SW480 (cell line): ENCODE measurements at regions not wholly inside any gene's neighbourhood (a gene's known extent, or its start where the extent isn't known, plus 50 kb on each side); places are given as distances from the start of the nearest gene placed in this dataset.
"Not testable (repeated sequence)": the region's sequence is repeated elsewhere in the genome, so short reads cannot be mapped to it uniquely, and the experiment has no call there.

ENCODE experiments used
- DNase-seq: peaks from one replicate; pipeline ENCODE4 v3.0.0-alpha.2; 2016; ENCODE audit warnings: low spot score

- DNase-seq: no peak
These were observed 76.6 kb upstream of the PMEPA1 start for GRCh38 chr20:57786304-57786932.

- no peak for DNase-seq
These were observed 75.9 kb upstream of the PMEPA1 start for GRCh38 chr20:57785720-57786119.

DNA sequence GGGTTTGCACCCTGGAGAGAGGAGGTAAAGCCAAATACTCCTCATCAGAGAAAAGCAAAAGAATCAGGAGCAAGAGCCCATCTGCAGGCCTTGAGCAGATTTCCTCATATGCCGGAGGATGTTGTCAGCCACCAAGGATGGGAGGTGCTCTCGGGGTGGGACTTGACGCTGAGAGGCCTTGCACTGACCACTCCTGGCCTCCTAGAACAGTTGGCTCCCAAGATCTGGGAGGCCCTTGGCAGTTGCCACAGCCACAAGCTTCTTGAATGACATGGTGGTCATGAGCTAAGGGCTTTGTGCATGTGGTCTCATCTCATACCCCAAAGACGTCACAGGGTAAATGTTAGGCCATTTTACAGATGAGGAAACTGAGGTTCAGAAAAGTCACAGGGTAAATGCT is 75.2 kb upstream of the PMEPA1 start:
- no peak for DNase-seq

GRCh38 chr20:57783956-57784837 is 74.4 kb upstream of the PMEPA1 start:
- no peak for DNase-seq

DNA sequence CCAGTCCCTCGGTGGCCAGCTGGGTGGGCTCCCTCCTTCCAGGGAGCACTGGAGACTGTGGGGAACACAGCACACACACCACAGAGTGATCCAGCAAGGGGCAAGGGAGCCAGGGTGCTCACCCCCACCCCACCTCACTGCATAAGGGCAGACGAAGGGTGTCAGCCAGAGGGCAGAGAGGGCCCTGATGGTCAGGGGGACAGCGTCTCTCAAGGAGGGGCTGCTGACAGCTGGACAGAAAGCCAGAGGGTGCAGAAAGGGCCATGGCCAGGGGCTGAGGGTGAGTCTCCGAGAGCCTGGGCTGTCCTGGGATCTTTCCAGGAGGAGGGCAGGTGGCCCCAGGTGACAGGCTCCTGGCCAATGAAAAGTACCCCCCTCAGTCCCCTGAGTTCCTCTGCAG is 73.4 kb upstream of the PMEPA1 start:
- no peak for DNase-seq

DNA sequence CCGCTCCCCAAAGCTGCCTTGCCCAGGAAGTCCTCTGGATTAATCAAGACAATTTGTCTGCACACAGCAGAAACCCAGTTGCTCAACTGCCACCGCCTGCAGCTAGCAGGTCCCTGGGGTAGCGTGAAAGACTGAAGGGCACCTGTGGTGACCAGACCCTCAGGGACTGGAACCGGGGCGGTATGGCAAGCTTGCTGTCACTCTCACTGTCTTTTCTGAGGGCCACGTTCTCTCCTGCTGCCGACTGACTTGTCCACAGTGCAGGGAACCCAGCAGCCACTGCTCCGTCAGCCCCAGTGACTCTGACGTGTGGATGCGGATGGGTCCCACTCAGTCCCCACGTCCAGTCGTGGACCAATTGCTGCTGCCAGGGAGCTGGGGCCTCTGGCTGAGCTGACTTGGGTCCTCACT is 72.8 kb upstream of the PMEPA1 start:
- DNase-seq: no peak

- no peak for DNase-seq
These were observed 72.1 kb upstream of the PMEPA1 start for GRCh38 chr20:57781901-57782300.

DNA sequence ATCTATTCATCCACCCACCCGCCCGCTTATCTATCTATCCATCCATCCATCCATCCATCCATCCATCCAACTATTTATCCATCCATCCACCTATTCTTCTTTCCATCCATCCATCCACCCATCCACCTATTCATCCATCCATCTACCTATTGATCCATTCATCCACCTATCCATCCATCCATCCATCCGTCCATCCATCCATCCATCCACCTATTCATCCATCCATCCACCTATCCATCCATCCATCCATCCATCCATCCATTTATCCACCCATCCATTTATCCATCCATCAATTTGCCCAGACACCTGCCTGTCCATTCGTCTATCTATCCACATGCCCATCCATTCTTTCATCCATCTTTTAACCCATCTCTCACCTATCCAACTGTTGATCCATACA is 71.1 kb upstream of the PMEPA1 start:
- no peak for DNase-seq

DNA sequence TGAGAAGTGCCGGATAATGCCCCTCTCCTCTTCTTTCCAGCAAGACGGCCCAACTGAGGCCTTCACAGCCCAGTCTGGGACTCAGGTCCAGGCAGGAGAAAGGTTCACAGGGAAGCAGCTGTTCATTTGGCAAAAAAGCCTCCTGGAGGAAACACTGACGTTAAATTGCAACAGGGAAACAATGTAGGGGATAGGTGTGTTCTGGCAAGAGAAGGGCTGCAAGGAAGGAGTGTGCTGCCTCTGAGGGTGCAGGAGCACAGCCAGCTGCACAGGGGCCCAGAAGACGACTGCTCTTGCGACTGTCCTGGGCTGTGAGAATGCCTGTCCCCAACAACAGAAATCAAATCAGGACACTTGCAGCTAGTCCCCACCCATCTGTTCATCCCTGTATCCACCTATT is 70.6 kb upstream of the PMEPA1 start:
- DNase-seq: no peak

DNA sequence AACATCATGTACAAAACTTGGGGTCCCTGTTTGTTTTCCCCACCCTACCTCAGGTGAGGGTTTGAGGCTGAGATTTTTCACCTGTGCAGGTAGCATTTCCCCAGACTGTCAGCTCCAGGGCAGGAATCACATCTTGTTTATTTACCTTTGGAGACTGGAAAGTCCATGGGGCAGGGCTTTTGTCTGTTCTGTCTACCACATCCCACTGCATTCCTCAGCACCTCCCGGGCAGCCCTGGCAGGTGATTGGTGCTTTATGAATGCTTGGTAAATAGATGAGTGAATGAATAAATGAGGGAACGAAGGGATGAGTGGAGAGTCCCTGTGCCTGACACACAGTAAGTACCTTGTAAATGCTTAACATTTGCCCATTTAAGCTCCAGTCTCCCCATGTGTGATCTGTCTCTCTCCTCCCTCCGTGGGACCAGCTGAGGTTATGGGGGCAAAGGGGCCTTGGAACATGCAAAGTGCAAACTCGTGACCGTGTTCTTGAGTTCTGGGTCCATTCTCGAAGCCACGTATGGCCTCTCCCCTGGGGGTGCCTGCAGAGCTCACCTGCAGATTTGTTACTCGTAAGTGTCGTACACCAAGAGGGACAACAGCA is 69.7 kb upstream of the PMEPA1 start:
- DNase-seq: peak; percentile 63

- DNase-seq: no peak
These were observed 68.1 kb upstream of the PMEPA1 start for GRCh38 chr20:57777911-57778310.

DNA sequence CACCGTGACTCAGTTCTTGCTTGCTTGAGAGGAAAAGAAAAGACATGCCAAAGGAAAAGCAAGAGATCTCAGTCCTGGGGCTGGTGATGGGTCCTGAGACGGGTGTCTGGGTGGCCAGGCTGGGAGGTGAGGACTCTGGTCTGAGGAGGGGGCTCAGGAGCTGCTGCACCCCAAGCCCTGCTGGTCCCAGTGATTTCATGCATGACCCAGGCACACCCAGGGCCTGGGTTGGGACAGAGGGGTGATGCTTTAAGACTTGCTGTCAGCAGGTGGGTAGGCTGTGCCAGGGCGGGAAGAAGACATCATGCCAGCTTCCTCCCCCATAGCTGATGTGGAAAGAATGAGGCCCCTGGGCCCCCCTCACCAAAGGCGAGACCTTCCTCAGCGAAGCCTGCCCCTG is 65.1 kb upstream of the PMEPA1 start:
- DNase-seq: no peak

- DNase-seq: no peak
These were observed 64.5 kb upstream of the PMEPA1 start for GRCh38 chr20:57774111-57774880.

DNA sequence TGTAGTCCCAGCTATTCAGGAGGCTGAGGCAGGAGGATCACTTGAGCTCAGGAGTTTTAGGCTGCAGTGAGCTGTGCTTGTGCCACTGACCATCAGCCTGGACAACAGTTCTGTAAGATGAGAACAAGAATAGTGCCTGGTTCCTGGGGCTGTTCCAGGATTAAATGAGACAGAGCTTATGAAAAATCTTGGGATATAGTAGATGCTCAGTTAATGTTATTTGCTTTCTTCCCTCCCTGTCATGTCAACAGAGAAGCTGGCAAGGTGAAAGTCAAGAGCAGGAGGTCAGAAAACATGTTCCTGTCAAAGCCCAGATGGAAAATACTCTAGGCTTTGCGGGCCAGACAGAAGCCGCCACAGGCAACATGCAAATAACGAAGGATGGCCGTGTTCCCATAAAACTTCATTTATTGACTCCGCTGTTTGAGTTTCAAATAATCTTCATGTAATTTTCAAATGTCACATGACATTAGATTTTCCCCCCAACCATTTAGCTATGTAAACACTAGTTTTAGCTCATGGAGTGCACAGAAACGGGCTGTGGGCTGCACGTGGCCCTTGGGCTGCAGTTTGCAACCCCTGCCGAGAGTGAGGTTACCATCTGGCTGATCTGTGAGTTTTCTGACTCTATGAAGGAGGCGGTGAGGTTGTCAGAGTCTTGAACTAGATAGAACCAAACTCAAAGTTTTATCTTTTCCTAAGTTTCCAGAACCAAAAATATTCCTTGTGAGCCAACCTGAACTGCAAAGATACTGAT is 63.4 kb upstream of the PMEPA1 start:
- DNase-seq: no peak

GRCh38 chr20:57772349-57772964 is 62.6 kb upstream of the PMEPA1 start:
- DNase-seq: peak; percentile 27

GRCh38 chr20:57770852-57771720 is 61.3 kb upstream of the PMEPA1 start:
- no peak for DNase-seq

DNA sequence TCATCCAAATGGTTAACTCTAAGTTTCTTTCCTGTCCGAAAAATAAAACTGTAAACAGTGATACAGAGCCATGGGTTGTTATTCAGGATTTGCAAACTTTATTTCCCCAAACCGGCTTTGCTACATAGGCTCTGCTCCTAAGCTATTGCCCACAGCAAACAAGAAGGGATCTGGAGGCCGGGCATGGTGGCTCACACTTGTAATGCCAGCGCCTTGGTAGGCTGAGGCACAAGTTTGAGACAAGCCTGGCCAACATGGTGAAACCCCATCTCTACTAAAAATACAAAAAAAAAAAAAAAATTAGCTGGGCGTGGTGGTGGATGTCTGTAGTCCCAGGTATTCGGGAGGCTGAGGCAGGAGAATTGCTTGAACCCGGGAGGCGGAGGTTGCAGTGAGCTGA is 60.6 kb upstream of the PMEPA1 start:
- not testable (repeated sequence) for DNase-seq

DNA sequence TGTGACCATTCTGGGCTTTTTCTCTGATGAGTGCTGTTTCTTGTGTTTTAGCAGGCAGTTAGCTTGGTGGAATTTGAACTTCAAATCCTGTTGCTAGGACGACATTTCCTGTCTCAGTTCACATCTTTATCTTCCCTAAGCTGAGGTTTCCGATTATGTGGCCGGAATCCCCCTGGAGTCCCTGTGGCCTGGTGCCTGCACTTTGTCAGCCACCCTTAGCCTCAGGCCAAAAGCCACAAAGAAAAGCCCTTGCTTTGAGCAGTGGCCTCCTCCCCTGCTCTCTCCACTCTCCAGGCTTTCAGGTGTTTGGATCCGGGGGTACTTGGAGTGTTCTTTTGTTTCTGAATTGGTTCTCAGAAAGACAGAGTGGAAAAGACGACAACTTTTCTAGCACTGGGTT is 59.9 kb upstream of the PMEPA1 start:
- no peak for DNase-seq

DNA sequence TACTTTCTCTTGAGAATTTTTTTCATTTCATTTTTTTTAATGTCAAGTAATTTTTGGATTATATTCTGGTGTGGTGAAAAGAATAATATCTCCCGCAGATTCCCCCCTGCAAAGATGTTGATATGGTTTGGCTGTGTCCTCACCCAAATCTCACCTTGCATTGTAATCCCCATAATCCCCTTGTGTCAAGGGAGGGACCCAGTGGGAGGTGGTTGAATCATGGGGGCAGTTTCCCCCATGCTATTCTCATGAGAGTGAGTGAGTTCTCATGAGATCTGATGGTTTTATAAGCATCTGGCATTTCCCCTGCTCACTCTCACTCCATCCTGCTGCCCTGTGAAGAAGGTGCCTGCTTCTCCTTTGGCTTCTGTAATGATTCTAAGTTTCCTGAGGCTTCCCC is 58.7 kb upstream of the PMEPA1 start:
- no peak for DNase-seq

DNA sequence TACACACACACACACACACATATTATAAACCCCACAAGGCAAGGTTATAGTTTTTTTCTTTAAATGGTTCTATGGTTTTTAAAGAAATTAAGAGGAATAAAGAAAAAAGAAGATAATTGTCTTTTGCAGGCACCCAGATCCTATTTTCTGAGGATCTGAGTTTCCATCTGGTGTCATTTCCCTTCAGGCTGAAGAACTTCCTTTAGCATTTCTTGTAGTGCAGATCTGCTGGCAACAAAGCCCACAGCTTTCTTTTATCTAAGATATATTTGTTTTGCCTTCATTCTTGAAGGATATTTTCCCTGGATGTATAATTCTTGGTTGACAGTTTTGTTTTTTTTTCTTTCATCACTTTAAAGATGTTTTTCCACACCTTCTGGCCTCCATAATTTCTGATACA is 57.6 kb upstream of the PMEPA1 start:
- DNase-seq: no peak
